ENCODE measurements at regions not wholly inside any gene's neighbourhood (a gene's known extent, or its start where the extent isn't known, plus 50 kb on each side); places are given as distances from the start of the nearest gene placed in this dataset.

DNA sequence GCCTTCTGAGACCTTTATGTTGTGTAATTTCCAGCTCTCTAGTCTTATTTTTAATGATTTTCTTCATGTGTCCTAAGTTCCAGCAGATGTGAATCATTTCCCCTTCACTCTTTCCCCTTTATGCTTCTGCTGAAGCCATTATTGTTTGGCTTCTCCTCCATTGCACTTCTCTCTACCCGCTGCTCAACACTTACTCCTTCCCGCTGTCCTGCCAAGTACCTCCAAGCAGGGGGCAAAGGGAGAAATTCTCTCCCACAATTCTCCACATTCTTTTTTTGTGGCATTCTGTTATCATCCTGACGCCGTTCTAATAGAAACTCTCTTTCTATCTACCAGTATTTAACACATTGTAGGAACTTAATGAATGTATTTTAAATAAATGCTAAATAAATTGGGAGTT lies 388.9 kb upstream of the TPK1 start:
- 0 out of 3 replicates have a peak, but pooled peaks cover 2% of the 10 kb centered on the region for H3K9me3 ChIP-seq
- FAIRE-seq (no peak), DNase-seq (ENCODE audit: low read depth in 1 of 2, low spot score in 1 of 2) (no peak), ATAC-seq (no peak)
- H3K4me1 ChIP-seq, result no peaks in the 10 kb centered on the region
- no peak overlapping the region for H3K4me2 ChIP-seq
- no peak overlapping the region for H3K27ac ChIP-seq
- no peak overlapping the region for H3K4me3 ChIP-seq
- ChIA-PET CTCF (no interaction called here), POLR2A (no interaction called here)
- 5% methylated on average over 4 of the region's 4 CpGs for WGBS (ENCODE audit: missing lambda C conversion rate)
- no peak for TF ChIP-seq RCOR1 (IDR thresholded peaks at IDR 0.05; ENCODE audit: low read depth, low read length)
- TF ChIP-seq FOSL2 (IDR thresholded peaks at IDR 0.05), result no peak
- no peak for TF ChIP-seq FOSL2 (CRISPR knock-in tag; IDR thresholded peaks at IDR 0.05)
- TF ChIP-seq HDAC2 (IDR thresholded peaks at IDR 0.05), result no peak
- TF ChIP-seq CHD2 (IDR thresholded peaks at IDR 0.05; ENCODE audit: low read length, partially characterized antibody), result no peak
- no peak for TF ChIP-seq EHF (CRISPR knock-in tag; IDR thresholded peaks at IDR 0.05)
- no peak for TF ChIP-seq HEYL (CRISPR knock-in tag; IDR thresholded peaks at IDR 0.05)

DNA sequence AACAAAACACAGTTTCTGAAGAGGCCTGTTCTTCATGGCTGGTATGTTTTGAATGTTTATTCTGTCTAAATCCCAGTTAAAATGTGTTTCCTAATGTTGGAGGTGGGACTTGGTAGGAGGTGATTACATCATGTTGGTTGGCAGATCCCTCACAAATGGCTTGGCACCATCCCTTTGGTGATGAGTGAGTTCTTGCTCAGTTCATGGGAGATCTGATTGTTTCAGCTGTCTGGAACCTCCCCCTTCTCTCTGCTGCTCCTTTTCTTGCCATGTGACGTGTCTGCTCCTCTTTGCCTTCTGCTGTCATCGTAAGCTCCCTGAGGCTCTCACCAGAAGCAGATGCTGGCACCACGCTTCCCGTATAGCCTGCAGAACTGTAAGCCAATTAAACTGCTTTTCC lies 383.6 kb upstream of the TPK1 start:
- 0% methylated on average over 4 of the region's 4 CpGs for WGBS (ENCODE audit: missing lambda C conversion rate)
- H3K27ac ChIP-seq, result no peak overlapping the region
- ChIA-PET POLR2A (no interaction called here), CTCF (no interaction called here)
- H3K4me2 ChIP-seq, result no peak overlapping the region
- TF ChIP-seq, protein P1, sequence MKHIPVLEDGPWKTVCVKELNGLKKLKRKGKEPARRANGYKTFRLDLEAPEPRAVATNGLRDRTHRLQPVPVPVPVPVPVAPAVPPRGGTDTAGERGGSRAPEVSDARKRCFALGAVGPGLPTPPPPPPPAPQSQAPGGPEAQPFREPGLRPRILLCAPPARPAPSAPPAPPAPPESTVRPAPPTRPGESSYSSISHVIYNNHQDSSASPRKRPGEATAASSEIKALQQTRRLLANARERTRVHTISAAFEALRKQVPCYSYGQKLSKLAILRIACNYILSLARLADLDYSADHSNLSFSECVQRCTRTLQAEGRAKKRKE (CRISPR knock-in tag; IDR thresholded peaks at IDR 0.05; ENCODE audit: low read depth), result no peak
- TF ChIP-seq NPAS2 (CRISPR knock-in tag; IDR thresholded peaks at IDR 0.05; ENCODE audit: borderline replicate concordance), result no peak
- TF ChIP-seq, protein P2, sequence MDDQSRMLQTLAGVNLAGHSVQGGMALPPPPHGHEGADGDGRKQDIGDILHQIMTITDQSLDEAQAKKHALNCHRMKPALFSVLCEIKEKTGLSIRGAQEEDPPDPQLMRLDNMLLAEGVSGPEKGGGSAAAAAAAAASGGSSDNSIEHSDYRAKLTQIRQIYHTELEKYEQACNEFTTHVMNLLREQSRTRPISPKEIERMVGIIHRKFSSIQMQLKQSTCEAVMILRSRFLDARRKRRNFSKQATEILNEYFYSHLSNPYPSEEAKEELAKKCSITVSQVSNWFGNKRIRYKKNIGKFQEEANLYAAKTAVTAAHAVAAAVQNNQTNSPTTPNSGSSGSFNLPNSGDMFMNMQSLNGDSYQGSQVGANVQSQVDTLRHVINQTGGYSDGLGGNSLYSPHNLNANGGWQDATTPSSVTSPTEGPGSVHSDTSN (IDR thresholded peaks at IDR 0.05), result no peak
- FAIRE-seq, result no peak
- DNase-seq (ENCODE audit: low read depth in 1 of 2, low spot score in 1 of 2), result no peak
- H3K4me3 ChIP-seq, result no peak overlapping the region
- ATAC-seq, result no peak
- no peaks in the 10 kb centered on the region for H3K9me3 ChIP-seq
- no peaks in the 10 kb centered on the region for H3K4me1 ChIP-seq

DNA sequence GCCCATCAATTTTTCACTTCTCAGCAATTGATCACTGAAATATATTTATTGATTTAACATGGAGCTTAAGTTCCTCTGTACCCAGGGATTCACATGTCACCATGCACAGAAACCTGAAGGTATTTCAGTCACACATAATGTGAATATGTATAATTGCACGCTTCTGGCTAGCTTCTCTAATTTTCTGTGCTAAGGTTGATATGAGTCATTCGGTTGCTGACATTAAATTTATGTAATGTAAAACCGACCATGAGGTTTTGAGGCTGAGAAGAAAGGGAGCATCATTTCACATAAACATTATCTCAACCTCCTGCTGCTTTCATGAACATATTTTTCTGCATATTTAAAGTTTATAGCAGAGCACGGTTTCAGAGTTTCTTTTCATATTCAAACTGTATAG lies 381.0 kb upstream of the TPK1 start:
- Histone ChIP-seq H3K9me3 (no peaks in the 10 kb centered on the region), H3K4me3 (no peak overlapping the region), H3K4me2 (no peak overlapping the region), H3K27ac (no peak overlapping the region), H3K4me1 (no peaks in the 10 kb centered on the region)
- ChIA-PET CTCF (interaction anchor here (1.5 kb wide), 1 partner anchor 14 kb away, joined by 4 read pairs; no protein-coding TSS in a partner anchor), POLR2A (no interaction called here)
- FAIRE-seq (no peak), ATAC-seq (no peak), DNase-seq (ENCODE audit: low read depth in 1 of 2, low spot score in 1 of 2) (no peak)
- 0% methylated on average over 4 of the region's 4 CpGs for WGBS (ENCODE audit: missing lambda C conversion rate)
- TF ChIP-seq, protein P3, sequence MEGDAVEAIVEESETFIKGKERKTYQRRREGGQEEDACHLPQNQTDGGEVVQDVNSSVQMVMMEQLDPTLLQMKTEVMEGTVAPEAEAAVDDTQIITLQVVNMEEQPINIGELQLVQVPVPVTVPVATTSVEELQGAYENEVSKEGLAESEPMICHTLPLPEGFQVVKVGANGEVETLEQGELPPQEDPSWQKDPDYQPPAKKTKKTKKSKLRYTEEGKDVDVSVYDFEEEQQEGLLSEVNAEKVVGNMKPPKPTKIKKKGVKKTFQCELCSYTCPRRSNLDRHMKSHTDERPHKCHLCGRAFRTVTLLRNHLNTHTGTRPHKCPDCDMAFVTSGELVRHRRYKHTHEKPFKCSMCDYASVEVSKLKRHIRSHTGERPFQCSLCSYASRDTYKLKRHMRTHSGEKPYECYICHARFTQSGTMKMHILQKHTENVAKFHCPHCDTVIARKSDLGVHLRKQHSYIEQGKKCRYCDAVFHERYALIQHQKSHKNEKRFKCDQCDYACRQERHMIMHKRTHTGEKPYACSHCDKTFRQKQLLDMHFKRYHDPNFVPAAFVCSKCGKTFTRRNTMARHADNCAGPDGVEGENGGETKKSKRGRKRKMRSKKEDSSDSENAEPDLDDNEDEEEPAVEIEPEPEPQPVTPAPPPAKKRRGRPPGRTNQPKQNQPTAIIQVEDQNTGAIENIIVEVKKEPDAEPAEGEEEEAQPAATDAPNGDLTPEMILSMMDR (IDR thresholded peaks at IDR 0.05), result no peak
- TF ChIP-seq CBX8 (IDR thresholded peaks at IDR 0.05), result no peak
- no peak for TF ChIP-seq HOXB5 (CRISPR knock-in tag; IDR thresholded peaks at IDR 0.05)
- no peak for TF ChIP-seq HOXA7 (CRISPR knock-in tag; IDR thresholded peaks at IDR 0.05)
- TF ChIP-seq ZSCAN20 (CRISPR knock-in tag; IDR thresholded peaks at IDR 0.05), result no peak
- no peak for TF ChIP-seq ZNF302 (CRISPR knock-in tag; IDR thresholded peaks at IDR 0.05)
- TF ChIP-seq JUNB (IDR thresholded peaks at IDR 0.05), result no peak
- TF ChIP-seq MAZ (IDR thresholded peaks at IDR 0.05; ENCODE audit: borderline replicate concordance, low read depth, low read length), result no peak
- no peak for TF ChIP-seq ZFP36 (IDR thresholded peaks at IDR 0.05; ENCODE audit: borderline replicate concordance, partially characterized antibody)
- no peak for TF ChIP-seq FOSL2 (IDR thresholded peaks at IDR 0.05)
- TF ChIP-seq FOSL2 (CRISPR knock-in tag; IDR thresholded peaks at IDR 0.05), result no peak
- TF ChIP-seq, protein P4, sequence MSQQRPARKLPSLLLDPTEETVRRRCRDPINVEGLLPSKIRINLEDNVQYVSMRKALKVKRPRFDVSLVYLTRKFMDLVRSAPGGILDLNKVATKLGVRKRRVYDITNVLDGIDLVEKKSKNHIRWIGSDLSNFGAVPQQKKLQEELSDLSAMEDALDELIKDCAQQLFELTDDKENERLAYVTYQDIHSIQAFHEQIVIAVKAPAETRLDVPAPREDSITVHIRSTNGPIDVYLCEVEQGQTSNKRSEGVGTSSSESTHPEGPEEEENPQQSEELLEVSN (IDR thresholded peaks at IDR 0.05; ENCODE audit: borderline replicate concordance, low read depth), result no peak
- TF ChIP-seq HDAC2 (IDR thresholded peaks at IDR 0.05), result no peak
- TF ChIP-seq KDM5A (IDR thresholded peaks at IDR 0.05), result no peak
- no peak for TF ChIP-seq PHF8 (IDR thresholded peaks at IDR 0.05; ENCODE audit: borderline replicate concordance, low read depth)

Data from A549 (cell line).